A673 (cell line): ENCODE measurements at regions not wholly inside any gene's neighbourhood (a gene's known extent, or its start where the extent isn't known, plus 50 kb on each side); places are given as distances from the start of the nearest gene placed in this dataset.

Experiments
- BruUV-seq: library from RNA; stranded (reverse); fragments of 400-500 nt; replicated peaks from 2 replicates; lab custom pipeline; 2021; lab: Mats Ljungman, UMichigan
- CTCF ChIA-PET: fragments of 300-600 bp; sonication (Branson Sonifier 250); formaldehyde crosslinking; loops from one replicate; lab custom pipeline; 2022; ENCODE audit warnings: antibody characterized with exemption; lab: Charles Lee
- POLR2A ChIA-PET: fragments of 300-600 bp; sonication (Branson Sonifier 250); formaldehyde crosslinking; loops from one replicate; lab custom pipeline; 2022; ENCODE audit warnings: antibody characterized with exemption; ENCODE audit not compliant: low non-redundant PET; lab: Charles Lee
- DNase-seq: peaks from one replicate; pipeline ENCODE4 v3.0.0-alpha.2; 2015; ENCODE audit warnings: low spot score
- H3K27ac ChIP-seq: fragments of 200-600 bp; sonication (generic); 2 replicates; pipeline ENCODE4 v1.5.1; 2016; ENCODE audit warnings: mixed run types, low read depth, mild to moderate bottlenecking, mixed read lengths, antibody characterized with exemption, low read length; ENCODE audit not compliant: poor library complexity, severe bottlenecking
- H3K27me3 ChIP-seq: fragments of 200-600 bp; sonication (generic); replicated peaks from 2 replicates; pipeline ENCODE4 v1.6.1; 2017; ENCODE audit warnings: mixed run types, low read depth, mild to moderate bottlenecking, mixed read lengths, antibody characterized with exemption, low read length; ENCODE audit not compliant: insufficient read depth, poor library complexity
- H3K36me3 ChIP-seq: fragments of 200-600 bp; sonication (generic); 2 replicates; pipeline ENCODE4 v1.6.1; 2016; ENCODE audit warnings: mixed run types, mild to moderate bottlenecking, mixed read lengths, antibody characterized with exemption, low read length; ENCODE audit not compliant: insufficient read depth, poor library complexity, severe bottlenecking
- H3K4me1 ChIP-seq: fragments of 200-600 bp; sonication (generic); 2 replicates; pipeline ENCODE4 v1.6.1; 2017; ENCODE audit warnings: mixed run types, mild to moderate bottlenecking, mixed read lengths, antibody characterized with exemption, low read length; ENCODE audit not compliant: insufficient read depth, poor library complexity, severe bottlenecking
- H3K4me3 ChIP-seq: fragments of 200-600 bp; sonication (generic); 2 replicates; pipeline ENCODE4 v1.5.1; 2016; ENCODE audit warnings: low read depth, mixed run types, mild to moderate bottlenecking, mixed read lengths, low read length; ENCODE audit not compliant: poor library complexity, severe bottlenecking
- H3K9me3 ChIP-seq: fragments of 200-600 bp; sonication (generic); 2 replicates; pipeline ENCODE4 v1.6.1; 2016; ENCODE audit warnings: mixed run types, low read depth, mild to moderate bottlenecking, mixed read lengths, antibody characterized with exemption, low read length; ENCODE audit not compliant: poor library complexity, severe bottlenecking
- EZH2 ChIP-seq: fragments of 200-600 bp; sonication (generic); IDR thresholded peaks from 2 replicates; pipeline ENCODE4 v1.6.1; 2017; ENCODE audit warnings: borderline replicate concordance, low read depth, mild to moderate bottlenecking, mixed read lengths, antibody characterized with exemption, low read length; ENCODE audit not compliant: poor library complexity, severe bottlenecking
- intact Hi-C: fragments of 100-400 bp; cut with micrococcal nuclease; formaldehyde crosslinking; loops from one replicate; pipeline ENCODE4 v1.10.0; 2022; ENCODE audit not compliant: unreplicated experiment
- TF ChIP-seq, protein P1 (sequence below): fragments of 300-800, 200-600 bp; sonication (generic); conservative IDR thresholded peaks from 2 replicates; pipeline ENCODE4 v1.5.1; 2017; ENCODE audit warnings: low read depth, mild to moderate bottlenecking, antibody characterized with exemption, low read length, moderate library complexity, mixed read lengths

DNA sequence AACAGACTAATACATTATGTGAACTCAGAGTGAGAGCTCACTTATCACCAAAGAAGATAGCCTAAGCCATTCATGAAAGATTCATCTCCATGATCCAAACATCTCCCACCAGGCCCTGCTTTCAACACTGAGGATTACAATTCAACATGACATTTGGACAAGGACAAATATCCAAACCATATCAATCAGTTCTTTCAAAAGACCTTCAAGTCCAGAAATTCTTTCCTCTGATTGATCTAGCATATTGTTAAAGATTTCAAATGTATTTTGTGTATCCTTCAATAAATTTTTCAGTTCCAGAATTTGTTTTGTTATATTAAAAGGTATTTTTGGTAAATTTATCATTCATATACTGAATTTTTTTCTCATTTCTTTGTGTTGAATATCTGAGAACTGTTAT lies 1055.8 kb downstream of the SLC6A15 start:
- no peaks in the 10 kb centered on the region for H3K36me3 ChIP-seq
- no peak overlapping the region for H3K27ac ChIP-seq
- ChIA-PET CTCF (no interaction called here), POLR2A (no interaction called here)
- no TSS peak for BruUV-seq
- intact Hi-C loops = no loop called here
- H3K27me3 ChIP-seq = no peaks in the 10 kb centered on the region
- no peak for TF ChIP-seq EZH2
- TF ChIP-seq, protein P1, sequence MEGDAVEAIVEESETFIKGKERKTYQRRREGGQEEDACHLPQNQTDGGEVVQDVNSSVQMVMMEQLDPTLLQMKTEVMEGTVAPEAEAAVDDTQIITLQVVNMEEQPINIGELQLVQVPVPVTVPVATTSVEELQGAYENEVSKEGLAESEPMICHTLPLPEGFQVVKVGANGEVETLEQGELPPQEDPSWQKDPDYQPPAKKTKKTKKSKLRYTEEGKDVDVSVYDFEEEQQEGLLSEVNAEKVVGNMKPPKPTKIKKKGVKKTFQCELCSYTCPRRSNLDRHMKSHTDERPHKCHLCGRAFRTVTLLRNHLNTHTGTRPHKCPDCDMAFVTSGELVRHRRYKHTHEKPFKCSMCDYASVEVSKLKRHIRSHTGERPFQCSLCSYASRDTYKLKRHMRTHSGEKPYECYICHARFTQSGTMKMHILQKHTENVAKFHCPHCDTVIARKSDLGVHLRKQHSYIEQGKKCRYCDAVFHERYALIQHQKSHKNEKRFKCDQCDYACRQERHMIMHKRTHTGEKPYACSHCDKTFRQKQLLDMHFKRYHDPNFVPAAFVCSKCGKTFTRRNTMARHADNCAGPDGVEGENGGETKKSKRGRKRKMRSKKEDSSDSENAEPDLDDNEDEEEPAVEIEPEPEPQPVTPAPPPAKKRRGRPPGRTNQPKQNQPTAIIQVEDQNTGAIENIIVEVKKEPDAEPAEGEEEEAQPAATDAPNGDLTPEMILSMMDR = no peak
- H3K4me3 ChIP-seq = no peak overlapping the region
- H3K9me3 ChIP-seq = peaks cover 5% of the 10 kb centered on the region
- DNase-seq = no peak
- no peaks in the 10 kb centered on the region for H3K4me1 ChIP-seq

GRCh38 chr12:83850531-83850930 lies 1062.1 kb downstream of the SLC6A15 start:
- intact Hi-C loops = no loop called here
- no TSS peak for BruUV-seq
- POLR2A ChIA-PET = no interaction called here

GRCh38 chr12:83848702-83849101 lies 1063.9 kb downstream of the SLC6A15 start:
- H3K4me3 ChIP-seq = no peak overlapping the region
- intact Hi-C loops = no loop called here
- DNase-seq = no peak
- H3K9me3 ChIP-seq = no peaks in the 10 kb centered on the region
- H3K4me1 ChIP-seq = no peaks in the 10 kb centered on the region
- CTCF ChIA-PET = no interaction called here
- no peaks in the 10 kb centered on the region for H3K36me3 ChIP-seq
- BruUV-seq = no TSS peak
- no peak overlapping the region for H3K27ac ChIP-seq
- TF ChIP-seq, protein P1 = no peak
- no peak for TF ChIP-seq EZH2
- POLR2A ChIA-PET = no interaction called here
- no peaks in the 10 kb centered on the region for H3K27me3 ChIP-seq

More at GRCh38 chr12:83850531-83850930, 1062.1 kb downstream of the SLC6A15 start:
- no peak overlapping the region for H3K27ac ChIP-seq
- no peaks in the 10 kb centered on the region for H3K9me3 ChIP-seq
- H3K4me1 ChIP-seq = no peaks in the 10 kb centered on the region
- TF ChIP-seq, protein P1 = no peak
- H3K4me3 ChIP-seq = no peak overlapping the region
- CTCF ChIA-PET = no interaction called here
- H3K36me3 ChIP-seq = no peaks in the 10 kb centered on the region
- DNase-seq = no peak
- H3K27me3 ChIP-seq = no peaks in the 10 kb centered on the region
